GM20431 (cell line): ENCODE measurements at regions not wholly inside any gene's neighbourhood (a gene's known extent, or its start where the extent isn't known, plus 50 kb on each side); places are given as distances from the start of the nearest gene placed in this dataset.

Experiments used
- in situ Hi-C: fragments of 300-500 bp; cut with MseI, MboI; formaldehyde crosslinking; loops from one replicate; pipeline ENCODE4 v1.15.0; 2020; ENCODE audit warnings: low sequenced_read_pairs; ENCODE audit not compliant: unreplicated experiment

GRCh38 chr15:37165395-37165794 lies 65.0 kb upstream of the MEIS2 start:
- in situ Hi-C loops = no loop called here

- in situ Hi-C loops = no loop called here
These were observed 66.1 kb upstream of the MEIS2 start for GRCh38 chr15:37166402-37166801.

GRCh38 chr15:37181339-37181738 lies 81.0 kb upstream of the MEIS2 start:
- in situ Hi-C loops = no loop called here

GRCh38 chr15:37199545-37199944 lies 99.2 kb upstream of the MEIS2 start:
- in situ Hi-C loops = no loop called here

GRCh38 chr15:37203050-37203449 lies 102.7 kb upstream of the MEIS2 start:
- in situ Hi-C loops = no loop called here

- in situ Hi-C loops = no loop called here
These were observed 104.3 kb upstream of the MEIS2 start for GRCh38 chr15:37204692-37205091.

- in situ Hi-C loops = no loop called here
These were observed 106.3 kb upstream of the MEIS2 start for GRCh38 chr15:37206690-37207089.

- in situ Hi-C loops = no loop called here
These were observed 108.0 kb upstream of the MEIS2 start for GRCh38 chr15:37208146-37209040.

- in situ Hi-C loops = no loop called here
These were observed 108.7 kb upstream of the MEIS2 start for GRCh38 chr15:37209041-37209363.

- in situ Hi-C loops = no loop called here
These were observed 117.2 kb upstream of the MEIS2 start for GRCh38 chr15:37217567-37217966.

GRCh38 chr15:37218351-37218916 lies 118.1 kb upstream of the MEIS2 start:
- in situ Hi-C loops = no loop called here

GRCh38 chr15:37219211-37219701 lies 118.9 kb upstream of the MEIS2 start:
- in situ Hi-C loops = no loop called here

GRCh38 chr15:37220949-37221670 lies 120.8 kb upstream of the MEIS2 start:
- in situ Hi-C loops = no loop called here

GRCh38 chr15:37221671-37222145 lies 121.4 kb upstream of the MEIS2 start:
- in situ Hi-C loops = no loop called here

GRCh38 chr15:37223089-37223488 lies 122.7 kb upstream of the MEIS2 start:
- in situ Hi-C loops = no loop called here

GRCh38 chr15:37229855-37230619 lies 129.7 kb upstream of the MEIS2 start:
- in situ Hi-C loops = no loop called here

- in situ Hi-C loops = no loop called here
These were observed 145.0 kb upstream of the MEIS2 start for GRCh38 chr15:37245358-37245757.

- in situ Hi-C loops = no loop called here
These were observed 145.7 kb upstream of the MEIS2 start for GRCh38 chr15:37246065-37246464.

GRCh38 chr15:37246856-37247255 lies 146.5 kb upstream of the MEIS2 start:
- in situ Hi-C loops = no loop called here

GRCh38 chr15:37249249-37249648 lies 148.9 kb upstream of the MEIS2 start:
- in situ Hi-C loops = no loop called here
